OCI-LY3 (cell line): ENCODE measurements at regions not wholly inside any gene's neighbourhood (a gene's known extent, or its start where the extent isn't known, plus 50 kb on each side); places are given as distances from the start of the nearest gene placed in this dataset.

Experiments
- CTCF ChIP-seq: fragments of 200-600, 300-600 bp; sonication (generic); IDR thresholded peaks from 2 replicates; pipeline ENCODE4 v1.5.1; 2014; ENCODE audit warnings: antibody characterized with exemption, low read length, low read depth
- EZH2phosphoT487 ChIP-seq: fragments of 200-600 bp; shearing (Covaris generic); IDR thresholded peaks from 2 replicates; pipeline ENCODE4 v1.6.1; 2018; ENCODE audit warnings: antibody characterized with exemption, mixed run types, low read depth

GRCh38 chr20:61169874-61170273 lies 82.2 kb upstream of the CDH4 start:
- no peak for TF ChIP-seq CTCF
- TF ChIP-seq EZH2phosphoT487 = no peak
